ENCODE measurements at regions not wholly inside any gene's neighbourhood (a gene's known extent, or its start where the extent isn't known, plus 50 kb on each side); places are given as distances from the start of the nearest gene placed in this dataset.

- no peaks in the 10 kb centered on the region for H3K9me3 Mint-ChIP-seq
- no peak overlapping the region for H2AFZ ChIP-seq (replicated peaks)
Observed at GRCh38 chr4:123262080-123262479, 134.5 kb upstream of the SPRY1 start.

GRCh38 chr4:123265443-123265842 is 131.2 kb upstream of the SPRY1 start:
- H3K9me3 ChIP-seq (ENCODE audit: low read depth) = no peaks in the 10 kb centered on the region
- H3K27ac ChIP-seq = no peak overlapping the region
- no peaks in the 10 kb centered on the region for H3F3A ChIP-seq (ENCODE audit: low read depth)
- H2AFZ ChIP-seq (replicated peaks) = no peak overlapping the region
- TF ChIP-seq EZH2phosphoT487 (IDR thresholded peaks at IDR 0.05) (no peak), CTCF (IDR thresholded peaks at IDR 0.05) (no peak), EZH2 (IDR thresholded peaks at IDR 0.05) (no peak)
- DNase-seq (ENCODE audit: low spot score) = no peak
- no peak overlapping the region for H3K4me2 ChIP-seq
- Mint-ChIP-seq H3K27ac (no peak overlapping the region), H3K36me3 (no peaks in the 10 kb centered on the region), H3K27me3 (ENCODE audit: insufficient read depth, low read depth) (peaks cover 2% of the 10 kb centered on the region), H3K9me3 (no peaks in the 10 kb centered on the region), H3K4me3 (no peak overlapping the region), H3K4me1 (peaks cover 9% of the 10 kb centered on the region)
- no peaks in the 10 kb centered on the region for H3K79me2 ChIP-seq (ENCODE audit: low read depth)
- H3K36me3 ChIP-seq = no peaks in the 10 kb centered on the region
- no peak overlapping the region for H3K4me3 ChIP-seq
- no peaks in the 10 kb centered on the region for H3K27me3 ChIP-seq
- peaks cover 4% of the 10 kb centered on the region for H3K4me1 ChIP-seq
- H4K20me1 ChIP-seq (ENCODE audit: low read depth) = no peaks in the 10 kb centered on the region
- no peak overlapping the region for H3K9ac ChIP-seq

More at GRCh38 chr4:123262080-123262479, 134.5 kb upstream of the SPRY1 start:
- no peaks in the 10 kb centered on the region for H3K27me3 Mint-ChIP-seq (ENCODE audit: insufficient read depth, low read depth)
- H3K4me3 ChIP-seq = no peak overlapping the region
- H3K36me3 ChIP-seq = no peaks in the 10 kb centered on the region
- TF ChIP-seq CTCF (IDR thresholded peaks at IDR 0.05) (no peak), EZH2 (IDR thresholded peaks at IDR 0.05) (no peak), EZH2phosphoT487 (IDR thresholded peaks at IDR 0.05) (no peak)
- H3K4me2 ChIP-seq = no peak overlapping the region
- no peak for DNase-seq (ENCODE audit: low spot score)
- H3K79me2 ChIP-seq (ENCODE audit: low read depth) = no peaks in the 10 kb centered on the region
- H3K4me3 Mint-ChIP-seq = no peak overlapping the region
- no peak overlapping the region for H3K9ac ChIP-seq
- no peaks in the 10 kb centered on the region for H3K27me3 ChIP-seq
- no peak overlapping the region for H3K27ac Mint-ChIP-seq
- no peaks in the 10 kb centered on the region for H4K20me1 ChIP-seq (ENCODE audit: low read depth)
- no peak overlapping the region for H3K27ac ChIP-seq
- peaks cover 19% of the 10 kb centered on the region for H3K4me1 ChIP-seq
- no peaks in the 10 kb centered on the region for H3K36me3 Mint-ChIP-seq
- peaks cover 9% of the 10 kb centered on the region for H3F3A ChIP-seq (ENCODE audit: low read depth)
- peaks cover 24% of the 10 kb centered on the region for H3K4me1 Mint-ChIP-seq
- no peaks in the 10 kb centered on the region for H3K9me3 ChIP-seq (ENCODE audit: low read depth)

GRCh38 chr4:123266221-123266620 is 130.4 kb upstream of the SPRY1 start:
- Histone ChIP-seq H3K4me3 (no peak overlapping the region), H2AFZ (replicated peaks) (no peak overlapping the region)
- H3K4me1 Mint-ChIP-seq = peaks cover 6% of the 10 kb centered on the region

More at GRCh38 chr4:123266221-123266620, 130.4 kb upstream of the SPRY1 start:
- H3K4me2 ChIP-seq = no peak overlapping the region
- H3K36me3 ChIP-seq = no peaks in the 10 kb centered on the region
- no peak for DNase-seq (ENCODE audit: low spot score)
- H3K27ac ChIP-seq = no peak overlapping the region
- Mint-ChIP-seq H3K4me3 (no peak overlapping the region), H3K9me3 (no peaks in the 10 kb centered on the region), H3K27me3 (ENCODE audit: insufficient read depth, low read depth) (peaks cover 2% of the 10 kb centered on the region), H3K36me3 (no peaks in the 10 kb centered on the region), H3K27ac (no peak overlapping the region)
- TF ChIP-seq EZH2phosphoT487 (IDR thresholded peaks at IDR 0.05) (no peak), EZH2 (IDR thresholded peaks at IDR 0.05) (no peak), CTCF (IDR thresholded peaks at IDR 0.05) (no peak)
- H3F3A ChIP-seq (ENCODE audit: low read depth) = no peaks in the 10 kb centered on the region
- no peaks in the 10 kb centered on the region for H3K9me3 ChIP-seq (ENCODE audit: low read depth)
- no peaks in the 10 kb centered on the region for H3K4me1 ChIP-seq
- H3K79me2 ChIP-seq (ENCODE audit: low read depth) = no peaks in the 10 kb centered on the region
- no peaks in the 10 kb centered on the region for H4K20me1 ChIP-seq (ENCODE audit: low read depth)
- no peaks in the 10 kb centered on the region for H3K27me3 ChIP-seq
- H3K9ac ChIP-seq = no peak overlapping the region

All from neural progenitor cell (in vitro differentiated cells).